RKO (cell line): ENCODE measurements at regions not wholly inside any gene's neighbourhood (a gene's known extent, or its start where the extent isn't known, plus 50 kb on each side); places are given as distances from the start of the nearest gene placed in this dataset.
A peak's percentile ranks its signal among the peaks of the same experiment; 100 is the strongest.

Experiments used
- DNase-seq: peaks from one replicate; pipeline ENCODE4 v3.0.0-alpha.2; 2016; ENCODE audit warnings: low spot score

DNA sequence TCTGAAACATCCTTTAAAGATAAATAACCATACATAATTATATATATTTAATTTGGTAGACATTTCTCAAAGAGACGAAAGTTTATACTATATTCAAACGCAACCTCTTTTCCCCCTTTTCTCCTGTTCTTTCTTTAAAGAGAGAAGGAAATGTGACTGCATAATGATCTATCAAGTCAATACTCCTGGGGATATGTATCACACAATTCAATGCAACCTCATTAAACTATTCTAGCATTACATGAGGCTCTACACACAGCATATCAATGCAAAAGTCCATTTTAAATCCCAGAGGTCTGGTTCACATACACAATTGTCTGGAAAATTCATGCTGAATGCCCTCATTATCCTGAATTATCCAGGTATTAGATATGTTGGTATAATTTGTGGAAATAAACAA is 330.7 kb downstream of the LMX1A start:
- no peak for DNase-seq

- DNase-seq = no peak
These were observed 341.8 kb downstream of the LMX1A start for GRCh38 chr1:165014753-165015152.

DNA sequence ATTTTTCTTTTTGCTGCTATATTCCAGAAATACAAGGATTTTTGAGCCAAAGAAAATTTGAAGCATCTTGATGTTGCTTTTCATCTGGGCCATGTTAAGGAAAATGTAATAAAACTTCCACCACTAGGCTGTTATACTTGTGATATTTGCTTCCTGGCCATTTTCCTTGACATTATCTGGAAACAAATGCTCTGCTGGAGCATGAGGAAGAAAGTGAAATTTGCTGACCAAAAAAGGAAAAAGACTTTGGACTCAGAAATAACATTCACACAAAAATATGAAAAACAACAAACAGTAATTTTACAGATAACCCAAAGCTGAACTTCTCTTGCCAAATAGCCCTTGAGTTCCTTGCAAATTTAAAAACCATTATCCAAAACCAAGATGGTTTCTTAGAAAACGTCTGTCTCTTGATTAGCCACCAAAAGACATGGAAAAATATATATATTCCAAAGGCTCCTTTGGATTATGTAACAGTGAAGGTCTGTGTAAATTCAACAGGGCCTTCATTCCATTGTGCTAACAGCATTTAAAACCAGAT is 344.5 kb downstream of the LMX1A start:
- DNase-seq = no peak

GRCh38 chr1:165011186-165011585 is 345.3 kb downstream of the LMX1A start:
- DNase-seq = no peak

DNA sequence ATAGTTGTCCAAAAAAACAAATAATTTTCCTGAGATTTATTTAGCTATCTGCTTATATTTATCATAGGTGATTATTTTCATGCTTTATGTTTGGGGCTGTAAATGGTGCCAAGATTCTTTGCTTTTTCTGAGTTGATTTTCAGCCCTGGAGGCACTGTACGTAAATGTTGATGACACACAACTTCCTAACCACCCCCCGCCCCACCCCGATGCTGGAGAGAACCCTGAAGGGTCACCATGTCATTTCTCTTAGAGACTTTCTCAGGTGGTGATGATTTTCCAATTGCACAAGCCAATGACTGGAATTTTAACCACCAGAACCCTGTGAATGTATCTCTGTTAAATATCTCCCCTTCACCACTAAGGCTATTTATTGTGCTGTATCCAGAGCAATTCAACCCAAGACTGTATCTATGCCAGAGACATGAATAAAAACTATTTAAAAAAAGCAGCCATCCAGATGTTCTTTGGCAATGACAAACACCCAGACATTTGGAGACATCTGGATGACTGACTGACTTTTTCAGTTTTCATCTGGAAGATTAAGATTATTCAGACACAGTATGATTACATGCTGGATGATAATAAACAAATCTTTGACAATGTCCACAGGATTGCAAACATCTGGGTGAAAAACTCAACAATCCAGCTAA is 346.0 kb downstream of the LMX1A start:
- no peak for DNase-seq

DNA sequence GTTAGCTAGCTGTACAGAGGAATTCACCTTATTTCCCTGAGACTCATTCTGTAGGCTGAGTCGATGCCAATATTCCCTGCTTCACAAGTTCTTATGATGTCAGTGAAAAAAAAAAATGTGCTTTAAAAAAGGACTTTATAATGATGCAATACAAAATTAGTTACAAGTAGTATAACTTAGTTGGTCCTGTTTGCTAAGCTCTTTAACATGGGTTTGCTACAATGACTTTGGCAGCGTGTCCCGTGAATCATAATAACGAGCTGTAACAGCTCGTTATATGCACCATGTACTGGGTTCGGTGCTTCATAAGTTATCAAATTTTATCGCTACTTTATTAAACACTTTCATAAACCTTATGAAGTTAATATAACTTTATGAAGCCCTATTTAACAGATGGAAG is 349.7 kb downstream of the LMX1A start:
- DNase-seq = no peak

- peak; percentile 55 for DNase-seq
These were observed 357.4 kb downstream of the LMX1A start for GRCh38 chr1:164999146-164999545.

DNA sequence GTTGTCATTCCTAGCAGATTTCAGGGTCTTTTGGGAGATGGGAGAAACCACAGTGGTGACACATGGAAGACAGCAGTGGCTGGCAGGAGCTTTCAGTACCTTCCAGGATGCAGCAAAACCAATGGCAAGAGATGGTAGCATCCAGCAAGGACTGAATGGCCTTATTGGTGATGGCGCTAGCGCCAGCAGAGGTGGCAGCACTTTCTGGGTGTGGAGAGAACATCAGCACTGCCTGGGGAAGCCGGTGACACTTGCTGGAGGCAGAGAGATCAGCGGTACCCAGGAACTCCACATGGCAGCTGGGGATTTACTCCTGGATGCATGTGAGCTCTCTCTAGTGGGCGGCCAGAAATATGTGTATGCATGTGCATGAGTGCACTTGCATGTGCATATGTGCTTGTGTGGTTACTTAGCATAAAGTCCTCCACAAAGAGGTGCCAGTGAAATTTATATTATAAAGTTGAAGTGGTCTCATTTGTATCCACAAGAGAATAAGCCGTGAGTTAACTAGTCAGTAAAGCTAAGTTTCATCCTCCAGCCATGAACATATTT is 364.7 kb downstream of the LMX1A start:
- no peak for DNase-seq

DNA sequence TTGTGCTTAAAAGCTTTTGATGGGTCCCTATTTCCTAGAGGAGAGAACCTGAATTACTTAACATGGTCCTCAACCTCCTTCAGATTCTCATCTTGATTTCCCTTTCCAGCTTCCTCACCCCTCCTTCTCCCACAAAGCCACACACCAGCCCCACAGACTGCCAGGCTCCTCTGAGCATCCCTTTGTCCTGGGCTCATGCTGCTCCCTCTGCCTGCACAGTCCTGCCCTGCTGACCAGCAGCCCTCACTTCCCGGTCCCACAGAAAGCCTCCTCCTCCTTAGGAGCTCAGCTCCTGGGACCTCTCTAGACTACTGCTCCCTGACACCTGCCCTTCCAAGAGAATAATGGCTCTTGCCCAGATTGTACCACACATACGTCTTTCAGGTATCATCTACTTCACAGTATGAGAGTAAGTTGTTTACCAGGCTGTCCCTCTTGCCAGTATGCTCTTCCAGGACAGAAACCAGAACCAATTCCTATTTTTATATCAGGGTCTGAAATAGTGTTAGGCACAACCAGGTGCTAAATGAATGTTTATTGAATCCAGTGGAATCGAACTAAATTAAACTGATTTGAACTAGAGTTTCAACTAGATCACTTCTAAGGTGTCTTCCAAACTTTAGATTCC is 373.4 kb downstream of the LMX1A start:
- no peak for DNase-seq

- no peak for DNase-seq
These were observed 374.0 kb downstream of the LMX1A start for GRCh38 chr1:164982545-164982944.

DNA sequence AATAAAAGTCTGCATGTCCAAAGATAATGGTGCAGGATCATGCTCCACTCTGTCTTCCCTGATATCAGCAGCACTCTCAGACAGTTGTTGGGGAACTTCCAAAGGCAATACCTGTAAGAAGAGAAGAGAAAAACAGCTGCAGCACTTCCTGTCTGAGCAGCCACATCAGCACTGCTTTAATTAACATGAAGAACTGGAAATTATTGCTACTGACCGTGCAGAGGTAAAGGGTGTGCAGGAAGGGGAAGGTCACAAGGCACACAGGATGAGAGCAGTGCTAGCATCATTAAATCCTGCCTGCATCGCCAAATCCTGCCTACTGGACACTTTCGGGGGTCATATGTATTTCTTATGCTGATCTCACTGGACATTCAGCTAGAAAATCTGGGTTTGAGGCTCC is 379.0 kb downstream of the LMX1A start:
- DNase-seq = no peak

GRCh38 chr1:164971921-164972415 is 384.5 kb downstream of the LMX1A start:
- no peak for DNase-seq

DNA sequence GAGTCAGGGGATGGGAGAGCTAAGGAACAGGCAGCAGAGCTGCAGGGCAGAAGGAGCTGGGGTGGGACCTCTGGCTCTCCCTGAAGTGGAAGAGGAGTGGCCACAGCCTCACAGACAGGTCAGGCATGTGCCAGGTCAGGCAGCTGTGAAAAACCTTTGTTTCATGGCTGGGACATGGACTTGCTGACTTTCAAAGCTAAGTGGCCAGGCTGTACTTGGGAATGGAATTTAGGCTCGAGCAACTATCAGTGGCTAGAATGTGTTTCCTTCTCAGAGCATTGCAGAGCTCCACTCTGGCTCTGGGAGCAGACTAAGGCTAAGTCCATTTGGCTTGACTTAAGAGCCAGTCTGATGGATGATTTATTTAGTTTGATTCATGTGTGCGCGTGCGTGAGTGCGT is 385.1 kb downstream of the LMX1A start:
- DNase-seq = no peak

- no peak for DNase-seq
These were observed 387.3 kb downstream of the LMX1A start for GRCh38 chr1:164969253-164969652.

DNA sequence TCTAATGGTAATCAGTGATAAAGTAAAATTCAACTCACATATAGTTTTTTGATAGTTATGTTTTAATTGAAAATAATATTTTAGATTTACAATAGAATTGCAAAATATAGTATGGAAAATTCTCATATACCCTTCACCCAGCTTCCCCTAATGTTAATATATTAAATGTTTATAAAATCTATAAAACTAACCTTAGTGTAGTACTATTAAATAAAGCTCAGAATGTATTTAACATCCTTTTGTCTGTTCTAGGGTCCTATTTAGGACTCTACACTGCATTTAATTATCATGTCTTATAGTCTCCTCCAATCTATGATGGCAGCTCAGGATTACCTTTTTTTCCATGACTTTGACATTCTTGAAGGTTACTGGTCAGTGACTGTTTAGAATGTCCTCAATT is 389.2 kb downstream of the LMX1A start:
- no peak for DNase-seq

DNA sequence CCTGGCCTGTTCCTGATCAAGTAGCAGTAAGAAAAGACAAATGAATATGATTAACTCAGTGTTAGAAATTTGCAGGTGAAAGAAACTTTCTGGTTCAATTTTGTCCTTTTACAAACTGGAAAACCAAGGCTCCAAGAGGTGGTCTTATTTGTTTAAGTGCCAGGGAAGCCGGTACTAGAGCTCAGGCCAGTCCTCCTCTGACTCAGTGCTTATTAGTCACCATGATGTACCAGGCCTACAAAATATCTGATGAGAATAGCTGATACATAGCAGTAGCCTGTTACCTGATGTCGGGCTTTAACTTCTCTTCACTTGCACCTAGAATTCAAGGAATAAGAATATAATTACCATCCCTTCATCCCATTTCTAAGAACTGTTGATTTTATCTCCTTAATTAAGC is 394.8 kb downstream of the LMX1A start:
- DNase-seq = peak; percentile 36

GRCh38 chr1:164958982-164959768 is 397.3 kb downstream of the LMX1A start:
- DNase-seq = no peak

- no peak for DNase-seq
These were observed 394.8 kb downstream of the PBX1 start for GRCh38 chr1:164953815-164954214.

GRCh38 chr1:164953098-164953497 is 394.1 kb downstream of the PBX1 start:
- no peak for DNase-seq

DNA sequence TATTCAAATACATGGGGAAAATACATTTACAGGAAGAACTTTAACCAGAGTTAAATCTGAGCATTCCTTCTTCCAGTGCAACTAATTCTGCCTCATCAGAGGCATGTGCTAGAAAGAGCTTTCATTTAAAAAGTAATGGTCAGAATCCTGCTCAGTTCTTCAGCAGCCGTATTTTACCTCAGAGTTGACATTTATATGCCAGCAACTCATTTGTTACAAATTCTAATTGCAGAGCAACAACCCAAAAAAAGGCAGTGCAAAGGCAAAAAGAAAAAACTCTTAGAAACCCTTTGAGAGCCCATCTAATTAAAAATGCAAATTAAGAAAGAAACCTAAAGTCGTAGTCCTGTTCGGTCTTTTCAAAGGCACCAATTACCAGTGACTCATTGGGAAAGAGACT is 392.5 kb downstream of the PBX1 start:
- DNase-seq = no peak

DNA sequence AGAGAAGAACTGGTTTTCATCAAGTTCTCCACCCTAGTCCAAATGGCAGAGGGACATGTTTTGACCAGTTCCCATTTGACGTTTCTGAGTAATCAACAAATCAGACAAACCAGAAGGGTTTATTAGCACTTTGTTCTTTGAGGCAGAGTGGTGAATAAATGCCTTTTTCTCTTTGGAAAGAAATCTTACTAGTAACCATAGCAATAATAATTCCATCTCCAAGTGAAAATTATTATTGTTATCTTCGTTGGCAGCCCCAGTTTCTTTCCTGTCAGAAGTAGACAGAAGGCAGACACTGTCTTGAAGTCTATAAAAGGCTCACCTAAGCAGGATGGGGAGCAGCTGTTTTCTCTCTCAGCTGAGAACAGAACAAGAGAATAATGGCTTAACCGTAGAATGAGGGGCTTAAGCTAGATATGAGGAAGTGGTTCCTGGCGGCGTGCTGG is 391.6 kb downstream of the PBX1 start:
- DNase-seq = no peak

GRCh38 chr1:164949771-164950471 is 390.9 kb downstream of the PBX1 start:
- no peak for DNase-seq
